Activated B cell treated with CpG ODN at 0.5 μM for 24 hours (primary cell): ENCODE measurements at regions not wholly inside any gene's neighbourhood (a gene's known extent, or its start where the extent isn't known, plus 50 kb on each side); places are given as distances from the start of the nearest gene placed in this dataset.

ENCODE experiments used
- ATAC-seq: fragments of 200-7000 bp; cut with Tn5 transposase; one replicate; pipeline ENCODE4 v1.10.0; 2021; ENCODE audit warnings: low read depth, mild to moderate bottlenecking, moderate library complexity
- CTCF ChIA-PET: fragments of 350-600 bp; sonication (Branson Sonifier 250); formaldehyde crosslinking; loops from one replicate; lab custom pipeline; 2021; ENCODE audit warnings: antibody characterized with exemption; lab: Charles Lee
- POLR2A ChIA-PET: fragments of 350-600 bp; sonication (Branson Sonifier 250); formaldehyde crosslinking; loops from one replicate; lab custom pipeline; 2021; ENCODE audit warnings: antibody characterized with exemption; lab: Charles Lee
- DNase-seq: peaks from one replicate; pipeline ENCODE4 v3.0.0; 2022
- H3K27ac Mint-ChIP-seq: one replicate; pipeline ENCODE4 v1.8.0; 2020; ENCODE audit warnings: mixed read lengths
- H3K27me3 Mint-ChIP-seq: one replicate; pipeline ENCODE4 v1.8.0; 2021; ENCODE audit warnings: mixed read lengths
- H3K36me3 Mint-ChIP-seq: one replicate; pipeline ENCODE4 v1.8.0; 2021; ENCODE audit warnings: low read depth, mixed read lengths
- H3K4me1 Mint-ChIP-seq: one replicate; pipeline ENCODE4 v1.8.0; 2021; ENCODE audit warnings: mixed read lengths
- H3K4me3 Mint-ChIP-seq: one replicate; pipeline ENCODE4 v1.8.0; 2020; ENCODE audit warnings: mild to moderate bottlenecking, mixed read lengths
- H3K9me3 Mint-ChIP-seq: one replicate; pipeline ENCODE4 v1.8.0; 2020; ENCODE audit warnings: mixed read lengths
- intact Hi-C: fragments of 100-400 bp; cut with micrococcal nuclease; formaldehyde crosslinking; loops from one replicate; pipeline ENCODE4 v1.15.1; 2024
- TF ChIP-seq, protein P1 (sequence below): fragments of 200-600 bp; IDR thresholded peaks from one replicate; pipeline ENCODE4 v1.8.0; 2022; ENCODE audit warnings: antibody characterized with exemption, mild to moderate bottlenecking

DNA sequence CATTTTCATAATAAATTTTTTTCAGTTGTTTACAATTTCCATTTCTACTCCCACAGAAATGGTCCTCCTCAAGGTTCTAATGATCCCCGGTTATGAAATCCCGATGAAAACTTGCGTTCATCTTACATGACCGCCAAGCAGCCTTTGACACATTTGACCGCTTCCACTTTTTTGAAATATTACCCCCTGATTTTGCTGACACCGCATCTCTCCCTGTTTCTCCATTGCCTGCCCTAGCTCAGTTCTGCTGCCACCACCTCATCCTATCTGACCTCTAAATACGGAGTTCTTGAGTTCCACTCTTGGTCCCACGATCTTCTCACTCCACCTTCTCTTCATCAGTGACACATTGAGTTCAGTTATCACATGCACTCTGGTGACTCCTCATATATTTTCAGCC lies 74.1 kb downstream of the SLC35B3 start:
- TF ChIP-seq, protein P1, sequence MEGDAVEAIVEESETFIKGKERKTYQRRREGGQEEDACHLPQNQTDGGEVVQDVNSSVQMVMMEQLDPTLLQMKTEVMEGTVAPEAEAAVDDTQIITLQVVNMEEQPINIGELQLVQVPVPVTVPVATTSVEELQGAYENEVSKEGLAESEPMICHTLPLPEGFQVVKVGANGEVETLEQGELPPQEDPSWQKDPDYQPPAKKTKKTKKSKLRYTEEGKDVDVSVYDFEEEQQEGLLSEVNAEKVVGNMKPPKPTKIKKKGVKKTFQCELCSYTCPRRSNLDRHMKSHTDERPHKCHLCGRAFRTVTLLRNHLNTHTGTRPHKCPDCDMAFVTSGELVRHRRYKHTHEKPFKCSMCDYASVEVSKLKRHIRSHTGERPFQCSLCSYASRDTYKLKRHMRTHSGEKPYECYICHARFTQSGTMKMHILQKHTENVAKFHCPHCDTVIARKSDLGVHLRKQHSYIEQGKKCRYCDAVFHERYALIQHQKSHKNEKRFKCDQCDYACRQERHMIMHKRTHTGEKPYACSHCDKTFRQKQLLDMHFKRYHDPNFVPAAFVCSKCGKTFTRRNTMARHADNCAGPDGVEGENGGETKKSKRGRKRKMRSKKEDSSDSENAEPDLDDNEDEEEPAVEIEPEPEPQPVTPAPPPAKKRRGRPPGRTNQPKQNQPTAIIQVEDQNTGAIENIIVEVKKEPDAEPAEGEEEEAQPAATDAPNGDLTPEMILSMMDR: no peak
- H3K27ac Mint-ChIP-seq: no peak overlapping the region
- no peaks in the 10 kb centered on the region for H3K4me1 Mint-ChIP-seq
- intact Hi-C loops: no loop called here
- ATAC-seq (no peak), DNase-seq (no peak)
- ChIA-PET POLR2A (no interaction called here), CTCF (no interaction called here)
- no peaks in the 10 kb centered on the region for H3K9me3 Mint-ChIP-seq
- H3K4me3 Mint-ChIP-seq: no peak overlapping the region
- no peaks in the 10 kb centered on the region for H3K36me3 Mint-ChIP-seq
- peaks cover 4% of the 10 kb centered on the region for H3K27me3 Mint-ChIP-seq

DNA sequence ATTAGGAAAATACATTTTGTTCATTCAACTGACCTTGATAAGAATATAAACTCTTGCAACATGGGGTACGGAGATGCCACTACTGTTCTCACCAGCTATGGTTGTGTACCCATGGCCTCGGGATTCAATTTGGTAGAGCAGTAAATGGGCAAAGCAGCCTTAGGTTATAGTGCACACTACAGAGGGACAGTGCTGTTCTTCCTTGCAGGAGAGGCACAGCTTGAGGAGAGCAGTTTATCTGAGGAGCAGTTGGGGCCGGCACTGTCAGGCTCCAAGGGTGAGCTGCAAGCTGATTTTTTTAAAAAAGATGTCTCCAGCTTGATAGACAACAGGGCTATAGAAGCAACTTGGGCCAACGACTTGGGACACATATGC lies 82.4 kb downstream of the SLC35B3 start:
- no peaks in the 10 kb centered on the region for H3K9me3 Mint-ChIP-seq
- POLR2A ChIA-PET: no interaction called here
- no peak for DNase-seq

DNA sequence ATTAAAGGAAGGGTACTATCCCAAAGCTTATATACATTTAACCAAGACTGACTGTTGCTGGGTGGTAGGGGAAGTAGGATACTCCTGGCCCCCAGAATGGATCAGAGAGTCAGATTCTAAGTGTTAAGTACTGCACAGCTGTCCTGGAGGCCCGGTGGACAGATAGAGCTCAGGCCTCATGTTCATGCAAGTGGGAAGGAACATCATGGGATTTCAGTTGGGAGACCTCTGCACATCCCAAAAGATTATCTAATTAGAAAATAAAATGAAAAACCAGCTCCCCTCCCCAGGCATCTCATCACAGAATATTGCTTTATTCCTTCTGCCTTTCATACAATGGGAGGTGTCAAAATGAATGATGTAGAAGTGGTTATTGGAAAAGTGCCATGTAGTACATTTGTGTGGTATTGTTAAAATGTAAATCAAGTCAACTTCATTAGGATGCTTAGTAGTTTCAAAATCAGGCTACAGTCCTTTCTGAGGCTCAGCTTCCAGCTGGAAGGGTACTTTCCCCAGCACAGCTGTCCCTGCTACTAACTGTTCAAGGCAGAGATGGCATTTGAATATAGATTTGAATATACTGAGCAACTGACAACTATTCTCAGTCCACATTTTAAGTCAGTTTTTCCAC lies 82.9 kb downstream of the SLC35B3 start:
- intact Hi-C loops: no loop called here
- H3K4me1 Mint-ChIP-seq: no peaks in the 10 kb centered on the region

More for the DNA sequence above, 82.4 kb downstream of the SLC35B3 start:
- no peaks in the 10 kb centered on the region for H3K36me3 Mint-ChIP-seq
- no peak overlapping the region for H3K27ac Mint-ChIP-seq
- intact Hi-C loops: no loop called here
- TF ChIP-seq, protein P1: no peak
- no peak for ATAC-seq
- H3K4me1 Mint-ChIP-seq: no peaks in the 10 kb centered on the region
- H3K4me3 Mint-ChIP-seq: no peak overlapping the region
- peaks cover 2% of the 10 kb centered on the region for H3K27me3 Mint-ChIP-seq
- CTCF ChIA-PET: no interaction called here

DNA sequence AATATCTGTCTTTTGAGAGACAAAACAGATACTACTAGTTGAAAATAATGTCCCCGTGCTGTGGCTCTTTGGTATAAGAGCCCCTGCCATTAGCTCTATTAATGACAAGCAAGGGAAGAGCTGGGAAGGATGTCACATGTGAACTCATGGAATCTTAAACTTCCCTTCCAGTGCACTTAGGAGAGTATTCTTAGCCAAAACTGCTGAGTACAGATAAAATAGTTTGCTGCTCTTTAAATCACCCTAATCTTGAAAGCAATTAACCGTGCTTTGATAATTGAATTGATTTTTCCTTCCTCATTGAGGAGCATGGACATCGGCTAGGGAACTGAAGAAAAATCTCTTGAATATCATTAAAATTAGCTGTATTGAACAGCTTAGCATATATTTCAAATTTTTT lies 91.7 kb downstream of the SLC35B3 start:
- TF ChIP-seq, protein P1: no peak
- Mint-ChIP-seq H3K27ac (no peak overlapping the region), H3K36me3 (no peaks in the 10 kb centered on the region), H3K4me3 (no peak overlapping the region), H3K4me1 (no peaks in the 10 kb centered on the region), H3K9me3 (peaks cover 6% of the 10 kb centered on the region), H3K27me3 (peaks cover 2% of the 10 kb centered on the region)
- ChIA-PET CTCF (no interaction called here), POLR2A (no interaction called here)
- intact Hi-C loops: no loop called here
- DNase-seq (no peak), ATAC-seq (no peak)

More for the DNA sequence above, 82.9 kb downstream of the SLC35B3 start:
- ChIA-PET POLR2A (no interaction called here), CTCF (no interaction called here)
- DNase-seq (no peak), ATAC-seq (no peak)
- TF ChIP-seq, protein P1: no peak
- no peak overlapping the region for H3K4me3 Mint-ChIP-seq
- no peak overlapping the region for H3K27ac Mint-ChIP-seq
- H3K9me3 Mint-ChIP-seq: no peaks in the 10 kb centered on the region
- peaks cover 2% of the 10 kb centered on the region for H3K27me3 Mint-ChIP-seq
- no peaks in the 10 kb centered on the region for H3K36me3 Mint-ChIP-seq

DNA sequence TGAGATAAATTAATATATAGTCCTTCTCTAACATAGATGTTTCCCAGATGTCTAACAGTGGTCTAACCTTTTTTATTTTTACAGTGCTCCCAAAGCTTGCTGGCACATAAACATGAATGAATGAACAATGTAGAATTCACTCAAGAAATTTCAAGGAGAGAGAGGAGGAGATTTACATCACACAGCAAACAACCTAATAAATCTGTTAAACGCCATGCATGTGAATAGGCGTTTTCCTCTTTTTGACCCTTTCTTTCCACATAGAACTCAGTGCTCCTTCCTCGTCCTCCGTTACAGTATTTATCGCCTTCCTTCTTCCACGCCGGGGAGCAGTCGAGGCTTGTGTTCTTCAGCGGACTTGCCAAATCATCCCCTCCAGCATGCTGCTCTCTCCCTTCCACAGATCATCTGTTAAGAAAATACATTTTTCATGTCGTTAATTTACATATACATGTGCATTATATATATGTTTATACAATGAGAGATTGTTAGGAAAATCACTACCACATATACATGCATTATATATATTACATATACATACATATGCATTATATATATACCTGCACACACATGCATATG lies 93.0 kb downstream of the SLC35B3 start:
- no peak for DNase-seq
- no peak for ATAC-seq
- CTCF ChIA-PET: no interaction called here
- intact Hi-C loops: no loop called here
- no peak overlapping the region for H3K27ac Mint-ChIP-seq
- TF ChIP-seq, protein P1: no peak
- H3K4me3 Mint-ChIP-seq: no peak overlapping the region
- H3K9me3 Mint-ChIP-seq: peaks cover 6% of the 10 kb centered on the region
- no peaks in the 10 kb centered on the region for H3K36me3 Mint-ChIP-seq
- H3K4me1 Mint-ChIP-seq: no peaks in the 10 kb centered on the region
- peaks cover 2% of the 10 kb centered on the region for H3K27me3 Mint-ChIP-seq
- POLR2A ChIA-PET: no interaction called here
